ENCODE measurements at regions not wholly inside any gene's neighbourhood (a gene's known extent, or its start where the extent isn't known, plus 50 kb on each side); places are given as distances from the start of the nearest gene placed in this dataset.
A peak's percentile ranks its signal among the peaks of the same experiment; 100 is the strongest.
"Not testable (repeated sequence)": the region's sequence is repeated elsewhere in the genome, so short reads cannot be mapped to it uniquely, and the experiment has no call there.

DNA sequence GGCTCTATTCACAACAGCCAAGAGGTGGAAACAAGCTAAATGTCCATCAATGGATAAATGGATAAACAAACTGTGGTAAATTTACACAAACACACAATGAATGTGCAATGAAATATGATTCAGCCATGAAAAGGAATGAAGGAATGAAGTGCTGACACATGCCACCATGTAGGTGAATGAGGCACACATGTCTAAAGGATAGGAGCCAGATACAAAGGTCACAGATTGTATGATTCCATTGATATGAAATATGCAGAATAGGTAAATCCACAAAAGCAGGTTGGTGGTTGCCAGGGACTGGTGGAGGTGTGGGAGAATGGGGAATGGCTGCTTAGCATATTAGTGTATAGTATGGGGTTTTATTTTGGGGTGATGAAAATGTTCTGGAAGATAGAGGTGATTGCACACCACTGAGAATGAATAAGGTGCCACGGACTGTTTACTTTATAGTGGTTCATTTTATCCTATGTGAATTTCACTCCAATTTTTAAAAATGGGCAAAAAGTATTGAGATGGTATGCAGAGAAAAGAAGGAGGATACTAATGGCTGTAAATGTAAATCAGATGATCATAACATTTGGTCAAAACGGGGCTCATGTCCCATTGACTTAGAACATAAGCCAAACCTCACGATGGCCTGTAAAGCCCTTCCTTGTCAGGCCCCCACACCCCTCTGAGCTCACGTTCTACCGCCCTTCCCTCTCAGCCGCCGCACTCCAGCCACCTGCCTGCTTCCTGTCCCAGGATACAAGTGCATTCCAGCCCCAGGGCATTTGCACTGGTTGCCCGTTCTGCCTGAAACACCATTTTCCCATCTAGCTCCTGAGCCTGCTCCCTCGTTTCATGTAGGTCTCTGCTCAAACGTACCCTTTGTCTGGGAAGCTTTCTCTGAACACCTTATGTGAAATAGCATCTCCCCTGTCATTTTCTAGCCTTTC, 165.5 kb downstream of the DDX1 start:
- intact Hi-C loops (cut with DNase I) = no loop called here
- peak in 2 of 42 donors; percentile 5 to 6 for DNase-seq

DNA sequence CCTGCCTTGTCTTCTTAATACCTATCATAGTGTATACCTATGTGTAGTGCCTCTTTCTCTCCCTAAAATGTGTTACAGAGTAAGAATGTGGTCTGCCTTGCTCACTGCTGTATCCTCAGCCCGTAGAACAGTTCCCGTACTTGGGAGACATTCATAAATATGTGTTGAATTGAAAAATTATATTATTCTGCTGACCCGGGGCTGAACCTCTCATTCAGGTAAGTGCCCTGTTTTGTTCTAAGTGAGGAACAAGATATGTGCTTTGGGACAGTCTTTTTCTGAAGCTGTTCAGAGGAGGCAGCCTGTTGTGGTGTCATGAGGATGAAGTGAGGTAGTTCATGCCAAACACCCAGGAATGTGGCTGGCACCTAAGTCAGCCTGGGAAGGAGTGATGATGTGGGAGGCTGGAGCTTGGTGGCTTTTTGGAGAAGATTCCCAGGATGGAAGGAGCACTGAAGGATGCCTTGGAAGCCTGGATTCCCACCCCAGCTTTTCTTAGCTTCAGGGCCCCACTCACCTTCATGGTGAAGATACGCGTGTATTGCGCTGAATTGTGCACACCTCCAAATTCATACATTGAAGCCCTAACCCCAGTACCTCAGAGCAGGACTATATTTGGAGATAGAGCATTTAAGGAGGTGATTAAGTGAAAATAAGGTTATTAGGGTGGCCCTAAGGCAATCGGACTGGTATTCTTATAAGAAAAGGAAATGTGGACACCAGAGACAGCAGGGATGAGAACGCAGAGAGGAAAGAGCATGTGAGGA, 166.3 kb downstream of the DDX1 start:
- intact Hi-C loops (cut with DNase I) = no loop called here
- DNase-seq = peak in 1 of 42 donors; percentile 3

GRCh38 chr2:15758848-15759247, 167.2 kb downstream of the DDX1 start:
- intact Hi-C loops (cut with DNase I) = no loop called here
- DNase-seq = peak in 2 of 42 donors; percentile 7 to 11

- intact Hi-C loops (cut with DNase I) = no loop called here
- no peak for DNase-seq
These were observed 167.7 kb downstream of the DDX1 start for GRCh38 chr2:15759385-15759784.

- peak in 1 of 42 donors; percentile 16 for DNase-seq
- intact Hi-C loops (cut with DNase I) = not testable (repeated sequence)
These were observed 168.1 kb downstream of the DDX1 start for GRCh38 chr2:15759791-15760190.

- intact Hi-C loops (cut with DNase I) = no loop called here
- DNase-seq = peak in 2 of 42 donors; percentile 5 to 6
These were observed 168.7 kb downstream of the DDX1 start for GRCh38 chr2:15760232-15760910.

- intact Hi-C loops (cut with DNase I) = no loop called here
- DNase-seq = peak in 2 of 42 donors; percentile 7 to 14
These were observed 169.4 kb downstream of the DDX1 start for GRCh38 chr2:15761056-15761455.

DNA sequence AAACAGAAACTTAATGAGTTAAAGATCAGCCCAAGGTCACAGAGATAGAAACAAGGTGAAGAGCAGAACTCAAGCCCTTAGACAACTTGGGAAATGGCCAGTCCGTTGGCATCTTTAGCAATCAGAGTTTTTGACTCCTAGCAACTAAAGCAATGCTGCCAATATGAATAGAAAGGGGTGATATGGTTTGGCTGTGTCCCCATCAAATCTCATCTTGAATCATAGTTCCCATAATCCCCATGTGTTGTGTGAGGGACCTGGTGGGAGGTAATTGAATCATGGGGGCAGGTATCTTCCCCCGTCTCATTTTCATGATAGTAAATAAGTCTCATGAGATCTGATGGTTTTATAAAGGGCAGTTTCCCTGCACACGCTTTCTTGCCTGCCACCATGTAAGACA, 170.2 kb downstream of the DDX1 start:
- DNase-seq = peak in 1 of 42 donors; percentile 3
- intact Hi-C loops (cut with DNase I) = no loop called here

DNA sequence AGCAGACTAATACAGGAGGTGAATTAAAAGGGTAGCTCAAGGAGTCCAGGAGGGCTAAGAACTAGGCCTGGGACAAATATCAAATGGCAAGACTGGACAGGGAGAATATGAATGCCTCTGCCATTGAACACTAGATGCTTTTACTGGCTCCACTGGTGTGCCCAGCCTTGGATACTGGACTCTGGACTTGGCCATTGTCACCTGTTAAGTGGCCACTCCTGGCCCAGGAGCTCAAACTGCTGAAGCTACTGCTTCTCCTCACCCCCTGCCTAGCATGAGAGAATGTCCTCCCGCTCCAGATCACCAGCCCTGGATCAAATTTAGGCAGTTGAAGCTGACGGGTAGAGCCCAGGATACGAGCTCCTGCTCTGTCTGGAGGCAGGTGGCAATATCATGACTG, 170.8 kb downstream of the DDX1 start:
- intact Hi-C loops (cut with DNase I) = no loop called here
- peak in 3 of 42 donors; percentile 4 to 18 (median 9) for DNase-seq

DNA sequence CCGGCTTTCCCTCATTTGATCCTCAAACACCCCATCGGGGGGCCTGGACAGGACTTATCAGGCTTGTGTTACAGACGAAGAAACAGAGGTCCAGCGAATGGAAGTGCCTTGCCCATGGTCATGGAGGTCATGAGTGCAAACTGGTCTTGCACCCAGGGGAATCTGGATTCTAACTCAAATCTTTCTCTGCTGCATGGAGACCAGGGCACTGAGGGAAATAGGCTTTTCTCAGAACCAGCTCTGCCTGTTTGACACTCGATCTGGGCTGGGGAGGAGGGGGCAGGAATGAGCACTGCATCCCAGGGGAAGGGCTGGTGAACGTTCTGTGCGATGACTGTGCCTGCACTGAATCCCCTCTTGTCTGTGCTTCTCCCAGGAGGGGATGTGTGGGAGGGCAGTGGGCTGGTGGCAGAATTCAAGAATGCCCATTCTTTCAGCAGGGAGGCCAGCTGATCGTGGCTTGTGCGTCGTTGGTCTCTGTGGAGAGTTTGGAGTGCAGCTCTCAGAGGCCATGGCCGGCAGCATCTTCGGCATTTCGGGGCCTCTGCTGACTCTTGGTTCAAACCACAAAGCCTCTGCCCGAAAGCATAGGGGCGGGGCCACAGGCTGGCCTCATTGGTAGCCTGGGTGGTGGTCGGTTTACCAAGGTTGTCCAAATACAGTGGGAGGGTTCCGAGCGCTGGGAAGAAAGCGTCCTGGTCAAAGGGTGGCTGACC, 171.6 kb downstream of the DDX1 start:
- intact Hi-C loops (cut with DNase I) = no loop called here

GRCh38 chr2:15763822-15764682, 172.4 kb downstream of the DDX1 start:
- intact Hi-C loops (cut with DNase I) = no loop called here

More for the DNA sequence above, 171.6 kb downstream of the DDX1 start:
- DNase-seq = peak in 5 of 42 donors; percentile 9 to 34 (median 15)

DNA sequence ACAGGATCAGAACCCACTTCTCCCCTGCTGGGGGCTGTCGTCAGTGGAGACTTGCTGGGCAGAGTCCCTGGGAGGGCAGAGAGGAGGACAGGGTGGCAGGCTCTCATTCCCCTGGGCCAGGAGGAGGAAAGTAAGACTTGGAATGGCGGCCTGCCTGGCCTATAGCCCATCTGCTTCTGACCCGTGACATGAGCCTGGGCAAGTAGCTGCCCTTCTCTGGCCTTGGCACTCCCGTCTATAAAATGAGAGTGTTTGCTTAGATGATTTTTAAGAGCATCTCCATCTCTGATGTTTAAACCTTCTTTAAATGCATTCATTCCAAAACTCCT, 173.0 kb downstream of the DDX1 start:
- peak in 5 of 42 donors; percentile 4 to 28 (median 16) for DNase-seq
- intact Hi-C loops (cut with DNase I) = no loop called here

More at GRCh38 chr2:15763822-15764682, 172.4 kb downstream of the DDX1 start:
- DNase-seq = peak in 3 of 42 donors; percentile 1 to 4 (median 3)

DNA sequence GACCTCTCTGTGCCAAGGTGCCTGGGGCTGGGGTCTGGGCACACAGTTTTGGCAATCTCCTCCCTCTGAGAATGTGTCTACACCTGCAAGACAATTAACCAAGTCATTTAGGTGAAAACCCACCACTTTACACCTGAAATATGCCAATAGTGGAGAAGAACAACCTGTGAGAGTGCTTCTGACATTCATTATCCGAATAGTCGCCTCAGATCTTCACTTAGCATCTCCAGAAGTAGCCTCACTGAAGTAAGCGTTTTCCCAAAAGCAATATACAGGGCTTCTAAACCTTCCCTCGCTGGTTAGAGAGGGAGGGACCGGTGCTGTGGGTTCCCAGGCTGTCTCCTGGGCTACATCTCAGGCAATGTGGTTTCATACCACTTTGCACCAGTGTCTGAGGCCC, 173.5 kb downstream of the DDX1 start:
- intact Hi-C loops (cut with DNase I) = no loop called here
- no peak for DNase-seq

GRCh38 chr2:15765686-15766302, 174.1 kb downstream of the DDX1 start:
- intact Hi-C loops (cut with DNase I) = no loop called here
- DNase-seq = peak in 11 of 42 donors; percentile 9 to 51 (median 23)

GRCh38 chr2:15766303-15766861, 174.0 kb upstream of the MYCN start:
- peak in 4 of 42 donors; percentile 4 to 21 (median 8) for DNase-seq
- intact Hi-C loops (cut with DNase I) = no loop called here

GRCh38 chr2:15766911-15767597, 173.3 kb upstream of the MYCN start:
- intact Hi-C loops (cut with DNase I) = no loop called here
- peak in 4 of 42 donors; percentile 7 to 30 (median 18) for DNase-seq
